Activated T-cell treated with anti-CD3 and anti-CD28 coated beads, Interleukin-2, amount 50 U/mL, for 24 hours (primary cell): ENCODE measurements at regions not wholly inside any gene's neighbourhood (a gene's known extent, or its start where the extent isn't known, plus 50 kb on each side); places are given as distances from the start of the nearest gene placed in this dataset.

Experiments
- DNase-seq: peaks from one replicate; pipeline ENCODE4 v3.0.0-alpha.2; 2020
- H3K27ac Mint-ChIP-seq: 2 replicates; pipeline ENCODE4 v1.8.0; 2020; ENCODE audit warnings: mild to moderate bottlenecking, mixed read lengths
- H3K27me3 Mint-ChIP-seq: 2 replicates; pipeline ENCODE4 v1.8.0; 2020; ENCODE audit warnings: mixed read lengths
- H3K36me3 Mint-ChIP-seq: 2 replicates; pipeline ENCODE4 v1.8.0; 2020; ENCODE audit warnings: low read depth, mixed read lengths
- H3K4me1 Mint-ChIP-seq: 2 replicates; pipeline ENCODE4 v1.8.0; 2020; ENCODE audit warnings: low read depth, mixed read lengths
- H3K4me3 Mint-ChIP-seq: 2 replicates; pipeline ENCODE4 v1.8.0; 2020; ENCODE audit warnings: mild to moderate bottlenecking, moderate library complexity, mixed read lengths
- H3K9me3 Mint-ChIP-seq: 2 replicates; pipeline ENCODE4 v1.8.0; 2020; ENCODE audit warnings: mixed read lengths

GRCh38 chr1:25088180-25088701 lies 144.1 kb downstream of the SYF2 start:
- Mint-ChIP-seq H3K27me3 (no peaks in the 10 kb centered on the region), H3K9me3 (no peaks in the 10 kb centered on the region), H3K36me3 (no peaks in the 10 kb centered on the region), H3K4me3 (no peak overlapping the region), H3K27ac (no peak overlapping the region), H3K4me1 (peaks cover 3% of the 10 kb centered on the region)
- DNase-seq = no peak

- Mint-ChIP-seq H3K9me3 (no peaks in the 10 kb centered on the region), H3K27me3 (no peaks in the 10 kb centered on the region)
Measured at GRCh38 chr1:25086518-25087079, 145.7 kb downstream of the SYF2 start.

DNA sequence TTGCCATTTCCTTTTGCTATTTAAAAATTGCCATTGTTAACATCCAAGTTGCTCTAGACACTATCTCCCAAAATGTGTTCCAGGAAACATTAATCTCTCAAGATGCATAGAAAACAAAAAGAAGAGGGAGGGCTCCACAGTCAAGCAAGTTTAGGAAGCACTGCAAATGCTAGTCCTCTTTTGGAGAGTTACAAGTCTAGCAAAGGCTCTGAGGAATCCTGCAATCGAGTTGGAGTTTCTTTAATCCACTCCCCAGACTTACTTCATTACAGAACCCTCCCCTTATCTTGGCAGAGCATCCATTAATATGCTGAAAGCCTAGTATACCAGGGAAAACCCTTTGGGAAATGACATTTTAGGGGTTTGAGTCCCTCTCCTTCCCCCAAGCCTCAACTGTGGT lies 147.9 kb downstream of the SYF2 start:
- DNase-seq = no peak
- Mint-ChIP-seq H3K27ac (no peak overlapping the region), H3K4me1 (peaks cover 2% of the 10 kb centered on the region), H3K4me3 (no peak overlapping the region), H3K9me3 (no peaks in the 10 kb centered on the region), H3K36me3 (no peaks in the 10 kb centered on the region), H3K27me3 (no peaks in the 10 kb centered on the region)

More at GRCh38 chr1:25086518-25087079, 145.7 kb downstream of the SYF2 start:
- Mint-ChIP-seq H3K36me3 (no peaks in the 10 kb centered on the region), H3K4me1 (peaks cover 3% of the 10 kb centered on the region), H3K27ac (no peak overlapping the region), H3K4me3 (no peak overlapping the region)
- no peak for DNase-seq

- Mint-ChIP-seq H3K27me3 (no peaks in the 10 kb centered on the region), H3K36me3 (no peaks in the 10 kb centered on the region), H3K4me3 (no peak overlapping the region), H3K27ac (no peak overlapping the region), H3K9me3 (no peaks in the 10 kb centered on the region), H3K4me1 (peaks cover 2% of the 10 kb centered on the region)
- no peak for DNase-seq
Measured at GRCh38 chr1:25083481-25084345, 148.6 kb downstream of the SYF2 start.

GRCh38 chr1:25082995-25083394 lies 149.3 kb downstream of the SYF2 start:
- DNase-seq = no peak
- Mint-ChIP-seq H3K4me3 (no peak overlapping the region), H3K27me3 (no peaks in the 10 kb centered on the region), H3K27ac (no peak overlapping the region), H3K9me3 (no peaks in the 10 kb centered on the region), H3K4me1 (peaks cover 2% of the 10 kb centered on the region), H3K36me3 (no peaks in the 10 kb centered on the region)

DNA sequence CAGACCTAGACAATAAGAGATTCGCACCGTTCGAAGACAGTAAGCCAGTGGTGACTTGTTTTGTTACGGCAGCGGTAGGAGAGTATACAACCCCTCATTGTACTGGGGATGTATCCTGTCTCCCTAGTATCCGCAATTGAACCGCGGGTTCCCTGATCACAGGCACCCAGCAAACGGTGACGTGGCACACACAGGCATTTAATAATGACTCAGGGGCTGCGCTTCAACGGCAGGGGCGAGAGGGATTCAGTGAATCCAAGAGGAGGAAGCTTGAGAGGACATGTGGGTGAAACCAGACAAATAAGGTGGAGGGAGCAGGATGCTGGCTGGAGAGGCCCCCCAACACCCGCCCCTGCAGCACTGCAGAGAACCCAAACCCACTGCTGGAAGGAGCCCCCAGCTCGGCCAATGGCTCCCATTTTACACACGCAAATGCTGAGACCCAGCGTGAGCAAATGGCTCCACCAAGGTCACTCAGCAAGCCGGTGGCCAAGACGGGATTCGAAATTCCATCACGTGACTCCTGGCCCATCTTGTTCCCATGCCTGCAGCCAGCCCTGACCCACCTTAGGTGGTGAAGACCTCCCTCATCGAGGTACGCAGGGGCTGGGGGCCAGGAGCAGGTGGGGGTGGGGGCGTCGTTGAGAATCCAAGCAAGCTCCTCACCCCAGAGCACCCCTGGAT lies 149.9 kb downstream of the SYF2 start:
- Mint-ChIP-seq H3K9me3 (peaks cover 2% of the 10 kb centered on the region), H3K27me3 (no peaks in the 10 kb centered on the region), H3K4me1 (peaks cover 2% of the 10 kb centered on the region), H3K4me3 (no peak overlapping the region), H3K36me3 (peaks cover under 1% of the 10 kb centered on the region), H3K27ac (no peak overlapping the region)
- no peak for DNase-seq

GRCh38 chr1:25081496-25081895 lies 150.8 kb downstream of the SYF2 start:
- Mint-ChIP-seq H3K27ac (no peak overlapping the region), H3K27me3 (no peaks in the 10 kb centered on the region), H3K4me3 (no peak overlapping the region), H3K36me3 (peaks cover 1% of the 10 kb centered on the region), H3K4me1 (peaks cover 2% of the 10 kb centered on the region), H3K9me3 (peaks cover 6% of the 10 kb centered on the region)
- DNase-seq = no peak

- Mint-ChIP-seq H3K27ac (no peak overlapping the region), H3K4me1 (peaks cover 2% of the 10 kb centered on the region), H3K9me3 (peaks cover 6% of the 10 kb centered on the region), H3K4me3 (no peak overlapping the region), H3K27me3 (no peaks in the 10 kb centered on the region), H3K36me3 (peaks cover 1% of the 10 kb centered on the region)
- no peak for DNase-seq
Measured at GRCh38 chr1:25080294-25081209, 150.5 kb upstream of the RUNX3 start.

GRCh38 chr1:25079048-25079447 lies 149.0 kb upstream of the RUNX3 start:
- Mint-ChIP-seq H3K4me1 (peaks cover 2% of the 10 kb centered on the region), H3K9me3 (peaks cover 6% of the 10 kb centered on the region), H3K27me3 (no peaks in the 10 kb centered on the region)

GRCh38 chr1:25074351-25075227 lies 144.5 kb upstream of the RUNX3 start:
- Mint-ChIP-seq H3K27me3 (no peaks in the 10 kb centered on the region), H3K9me3 (peaks cover 6% of the 10 kb centered on the region), H3K36me3 (peaks cover 1% of the 10 kb centered on the region), H3K4me3 (no peak overlapping the region), H3K27ac (no peak overlapping the region), H3K4me1 (no peaks in the 10 kb centered on the region)
- no peak for DNase-seq

More at GRCh38 chr1:25079048-25079447, 149.0 kb upstream of the RUNX3 start:
- no peak overlapping the region for H3K4me3 Mint-ChIP-seq
- no peak overlapping the region for H3K27ac Mint-ChIP-seq
- DNase-seq = no peak
- peaks cover 1% of the 10 kb centered on the region for H3K36me3 Mint-ChIP-seq

GRCh38 chr1:25073640-25074270 lies 143.7 kb upstream of the RUNX3 start:
- Mint-ChIP-seq H3K27me3 (no peaks in the 10 kb centered on the region), H3K4me1 (no peaks in the 10 kb centered on the region), H3K9me3 (peaks cover 6% of the 10 kb centered on the region), H3K36me3 (peaks cover 1% of the 10 kb centered on the region), H3K27ac (no peak overlapping the region), H3K4me3 (no peak overlapping the region)
- no peak for DNase-seq

DNA sequence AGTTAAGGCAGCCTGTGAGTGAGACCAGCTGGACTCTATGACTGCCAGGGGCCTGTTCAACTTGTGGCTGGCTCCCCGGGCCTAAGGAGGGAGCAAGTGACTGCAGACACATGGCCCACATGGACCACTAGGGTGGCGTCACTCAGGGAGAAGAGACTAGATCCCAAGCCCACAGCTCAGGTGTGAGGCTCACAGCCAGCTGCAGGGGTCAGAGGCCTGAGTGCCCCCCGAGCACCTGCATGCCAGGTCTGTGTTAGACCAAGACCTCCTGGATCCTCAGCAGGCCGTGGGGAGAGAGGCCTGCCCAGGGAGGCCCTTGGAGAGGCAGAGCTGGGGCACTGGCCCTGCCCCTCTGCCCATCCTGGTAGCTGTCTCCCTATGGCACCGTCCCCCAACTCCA lies 142.4 kb upstream of the RUNX3 start:
- Mint-ChIP-seq H3K4me3 (no peak overlapping the region), H3K36me3 (peaks cover 1% of the 10 kb centered on the region), H3K9me3 (peaks cover 5% of the 10 kb centered on the region), H3K27me3 (no peaks in the 10 kb centered on the region), H3K27ac (no peak overlapping the region), H3K4me1 (no peaks in the 10 kb centered on the region)
- DNase-seq = no peak

DNA sequence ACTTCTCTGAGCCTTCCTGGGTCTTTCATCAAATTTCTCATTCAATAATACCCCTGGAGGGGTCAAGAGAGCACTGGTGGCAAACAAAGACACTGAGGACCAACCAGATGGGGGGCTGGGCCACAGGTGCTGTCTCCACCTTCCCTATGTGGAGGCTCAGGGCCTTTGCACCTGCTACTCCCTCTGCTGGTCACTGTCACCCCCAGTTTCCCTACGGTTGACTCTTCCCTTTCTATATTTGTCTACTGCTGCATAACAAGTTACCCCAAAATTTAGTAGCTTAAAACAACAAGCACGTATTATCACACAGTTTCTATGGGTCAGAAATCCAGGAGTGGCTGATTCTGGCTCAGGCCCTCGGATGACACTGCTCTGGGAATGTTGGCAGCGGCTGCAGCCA lies 138.8 kb upstream of the RUNX3 start:
- Mint-ChIP-seq H3K9me3 (no peaks in the 10 kb centered on the region), H3K4me3 (no peak overlapping the region), H3K4me1 (peaks cover 26% of the 10 kb centered on the region), H3K27ac (no peak overlapping the region), H3K27me3 (no peaks in the 10 kb centered on the region), H3K36me3 (no peaks in the 10 kb centered on the region)
- DNase-seq = no peak
